OCI-LY7 (cell line): ENCODE measurements at regions not wholly inside any gene's neighbourhood (a gene's known extent, or its start where the extent isn't known, plus 50 kb on each side); places are given as distances from the start of the nearest gene placed in this dataset.

Experiments used
- BruUV-seq: library from RNA; stranded (reverse); fragments of 400-500 nt; replicated peaks from 2 replicates; lab custom pipeline; 2021; lab: Mats Ljungman, UMichigan
- CTCF ChIA-PET: fragments of 300-600 bp; sonication (Branson Sonifier 250); formaldehyde crosslinking; loops from one replicate; lab custom pipeline; 2022; ENCODE audit warnings: antibody characterized with exemption; ENCODE audit not compliant: unreplicated experiment; lab: Charles Lee
- POLR2A ChIA-PET: fragments of 300-600 bp; sonication (Branson Sonifier 250); formaldehyde crosslinking; loops from one replicate; lab custom pipeline; 2022; ENCODE audit warnings: antibody characterized with exemption; lab: Charles Lee
- DNase-seq: peaks from one replicate; pipeline ENCODE4 v3.0.0-alpha.2; 2015; ENCODE audit warnings: low spot score
- H2AFZ ChIP-seq: fragments of 200-600 bp; sonication (generic), shearing (Covaris generic); 2 replicates; pipeline ENCODE4 v1.6.1; 2014; ENCODE audit warnings: mild to moderate bottlenecking, antibody characterized with exemption, low read length, moderate library complexity
- H3K27ac ChIP-seq: fragments of 200-600 bp; sonication (generic); 2 replicates; pipeline ENCODE4 v1.5.1; 2014; ENCODE audit warnings: mixed run types, low read depth, mild to moderate bottlenecking, moderate library complexity, low read length, inconsistent platforms; ENCODE audit not compliant: poor library complexity, severe bottlenecking
- H3K36me3 ChIP-seq: fragments of 200-600 bp; sonication (generic); 2 replicates; pipeline ENCODE4 v1.6.1; 2014; ENCODE audit warnings: mild to moderate bottlenecking, antibody characterized with exemption, low read length, moderate library complexity, mixed read lengths; ENCODE audit not compliant: insufficient read depth
- H3K4me1 ChIP-seq: fragments of 200-600 bp; sonication (generic); 2 replicates; pipeline ENCODE4 v1.5.1; 2014; ENCODE audit warnings: mild to moderate bottlenecking, low read length; ENCODE audit not compliant: insufficient read depth, poor library complexity, severe bottlenecking
- H3K4me2 ChIP-seq: fragments of 200-600 bp; sonication (generic); 2 replicates; pipeline ENCODE4 v1.6.1; 2014; ENCODE audit warnings: mild to moderate bottlenecking, low read length
- H3K4me3 ChIP-seq: fragments of 200-600 bp; sonication (generic); 2 replicates; pipeline ENCODE4 v1.5.1; 2014; ENCODE audit warnings: mild to moderate bottlenecking, low read depth, low read length; ENCODE audit not compliant: poor library complexity, severe bottlenecking
- H3K79me2 ChIP-seq: fragments of 200-600 bp; sonication (generic); 2 replicates; pipeline ENCODE4 v1.6.1; 2016; ENCODE audit warnings: low read depth, mild to moderate bottlenecking, low read length, moderate library complexity, mixed read lengths; ENCODE audit not compliant: insufficient read depth
- H3K9me2 ChIP-seq: fragments of 200-600 bp; sonication (generic); 2 replicates; pipeline ENCODE4 v1.6.1; 2016; ENCODE audit warnings: mild to moderate bottlenecking, low read length, mixed read lengths; ENCODE audit not compliant: insufficient read depth
- H3K9me3 ChIP-seq: fragments of 200-600 bp; sonication (generic); 2 replicates; pipeline ENCODE4 v1.6.1; 2014; ENCODE audit warnings: mild to moderate bottlenecking, mixed run types, low read length, mixed read lengths
- H4K20me1 ChIP-seq: fragments of 200-600 bp; sonication (generic); 2 replicates; pipeline ENCODE4 v1.6.1; 2014; ENCODE audit warnings: mild to moderate bottlenecking, antibody characterized with exemption, low read length, moderate library complexity, mixed read lengths; ENCODE audit not compliant: insufficient read depth
- EZH2phosphoT487 ChIP-seq: fragments of 200-600 bp; sonication (generic); IDR thresholded peaks from 2 replicates; pipeline ENCODE4 v1.6.1; 2018; ENCODE audit warnings: low read depth, borderline replicate concordance, mild to moderate bottlenecking, mixed run types, antibody characterized with exemption, low read length, moderate library complexity, mixed read lengths
- intact Hi-C: fragments of 100-400 bp; cut with micrococcal nuclease; formaldehyde crosslinking; loops from one replicate; pipeline ENCODE4 v1.10.0; 2022; ENCODE audit not compliant: unreplicated experiment
- TF ChIP-seq, protein P1 (sequence below): fragments of 200-600 bp; sonication (generic); conservative IDR thresholded peaks from 2 replicates; pipeline ENCODE4 v1.5.1; 2014; ENCODE audit warnings: mild to moderate bottlenecking, antibody characterized with exemption, low read length, moderate library complexity, mixed read lengths

GRCh38 chr1:58899587-58900271, 115.9 kb upstream of the JUN start:
- no peak overlapping the region for H3K4me3 ChIP-seq
- H2AFZ ChIP-seq = no peak overlapping the region
- no peaks in the 10 kb centered on the region for H3K9me2 ChIP-seq
- TF ChIP-seq, protein P1, sequence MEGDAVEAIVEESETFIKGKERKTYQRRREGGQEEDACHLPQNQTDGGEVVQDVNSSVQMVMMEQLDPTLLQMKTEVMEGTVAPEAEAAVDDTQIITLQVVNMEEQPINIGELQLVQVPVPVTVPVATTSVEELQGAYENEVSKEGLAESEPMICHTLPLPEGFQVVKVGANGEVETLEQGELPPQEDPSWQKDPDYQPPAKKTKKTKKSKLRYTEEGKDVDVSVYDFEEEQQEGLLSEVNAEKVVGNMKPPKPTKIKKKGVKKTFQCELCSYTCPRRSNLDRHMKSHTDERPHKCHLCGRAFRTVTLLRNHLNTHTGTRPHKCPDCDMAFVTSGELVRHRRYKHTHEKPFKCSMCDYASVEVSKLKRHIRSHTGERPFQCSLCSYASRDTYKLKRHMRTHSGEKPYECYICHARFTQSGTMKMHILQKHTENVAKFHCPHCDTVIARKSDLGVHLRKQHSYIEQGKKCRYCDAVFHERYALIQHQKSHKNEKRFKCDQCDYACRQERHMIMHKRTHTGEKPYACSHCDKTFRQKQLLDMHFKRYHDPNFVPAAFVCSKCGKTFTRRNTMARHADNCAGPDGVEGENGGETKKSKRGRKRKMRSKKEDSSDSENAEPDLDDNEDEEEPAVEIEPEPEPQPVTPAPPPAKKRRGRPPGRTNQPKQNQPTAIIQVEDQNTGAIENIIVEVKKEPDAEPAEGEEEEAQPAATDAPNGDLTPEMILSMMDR = no peak
- no peak for TF ChIP-seq EZH2phosphoT487
- H3K27ac ChIP-seq = no peak overlapping the region
- H3K36me3 ChIP-seq = no peaks in the 10 kb centered on the region
- ChIA-PET POLR2A (interaction anchor here (0.6 to 1.1 kb wide), 3 partner anchors 10 to 125 kb away, joined by 3 read pairs; no protein-coding TSS in a partner anchor), CTCF (no interaction called here)
- intact Hi-C loops = no loop called here
- H3K9me3 ChIP-seq = no peaks in the 10 kb centered on the region
- no peaks in the 10 kb centered on the region for H4K20me1 ChIP-seq
- H3K79me2 ChIP-seq = no peaks in the 10 kb centered on the region
- H3K4me1 ChIP-seq = no peaks in the 10 kb centered on the region
- no peak for DNase-seq
- no TSS peak for BruUV-seq
- H3K4me2 ChIP-seq = no peak overlapping the region

DNA sequence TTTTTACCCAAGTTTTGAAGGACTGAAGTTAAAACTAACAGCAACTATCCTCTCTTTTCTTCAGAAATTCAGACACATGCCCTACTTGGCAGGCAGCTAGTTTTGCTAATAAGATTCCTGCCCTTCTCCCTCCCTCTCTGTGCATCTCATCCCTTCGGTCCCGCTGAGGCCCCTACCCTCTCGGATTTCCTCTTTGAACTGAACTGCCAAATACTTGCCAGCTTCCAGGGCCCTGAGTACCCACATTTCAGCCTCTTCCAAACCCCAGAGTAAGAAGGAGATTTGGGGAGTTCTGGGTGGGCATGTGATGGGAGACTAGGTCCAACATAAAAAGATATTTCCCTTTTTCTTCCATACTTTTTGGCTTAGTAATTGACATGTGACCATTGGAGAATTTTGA, 116.5 kb upstream of the JUN start:
- no peak overlapping the region for H2AFZ ChIP-seq

More for the DNA sequence above, 116.5 kb upstream of the JUN start:
- Histone ChIP-seq H3K27ac (no peak overlapping the region), H3K79me2 (no peaks in the 10 kb centered on the region), H3K4me1 (no peaks in the 10 kb centered on the region), H3K4me3 (no peak overlapping the region), H4K20me1 (no peaks in the 10 kb centered on the region), H3K9me2 (no peaks in the 10 kb centered on the region), H3K9me3 (no peaks in the 10 kb centered on the region), H3K36me3 (no peaks in the 10 kb centered on the region), H3K4me2 (no peak overlapping the region)
- no TSS peak for BruUV-seq
- ChIA-PET POLR2A (interaction anchor here (0.6 to 1.1 kb wide), 3 partner anchors 11 to 455 kb away, joined by 3 read pairs; no protein-coding TSS in a partner anchor), CTCF (no interaction called here)
- intact Hi-C loops = no loop called here
- no peak for TF ChIP-seq EZH2phosphoT487
- TF ChIP-seq, protein P1 = no peak
- no peak for DNase-seq
